HEK293 (cell line): ENCODE measurements at regions not wholly inside any gene's neighbourhood (a gene's known extent, or its start where the extent isn't known, plus 50 kb on each side); places are given as distances from the start of the nearest gene placed in this dataset.

Experiments
- CTCF ChIA-PET: fragments of 350-600 bp; formaldehyde crosslinking; extraction: SDS; loops from one replicate; lab custom pipeline; 2021; ENCODE audit warnings: antibody characterized with exemption; lab: Yijun Ruan, JAX
- POLR2A ChIA-PET: fragments of 300-600 bp; formaldehyde crosslinking; extraction: SDS; loops from one replicate; lab custom pipeline; 2020; ENCODE audit warnings: antibody characterized with exemption, inconsistent platforms; lab: Yijun Ruan, JAX
- H3K27ac ChIP-seq: fragments of 200-500 bp; sonication (Bioruptor generic); 2 replicates; pipeline ENCODE4 v1.5.1; 2014; ENCODE audit warnings: low read depth, low read length, control low read depth, inconsistent platforms; ENCODE audit errors: extremely low read depth
- H3K36me3 ChIP-seq, 2 experiments: fragments of 200-500 bp in 1 of 2; sonication (Bioruptor generic) in 1 of 2; 1 replicate in 1 of 2; 2 replicates in 1 of 2; pipeline ENCODE4 v1.5.1; 2014 to 2017; ENCODE audit warnings: inconsistent platforms in 2 of 2, low read length in 2 of 2; ENCODE audit not compliant: control insufficient read depth in 2 of 2, insufficient read depth in 1 of 2
- H3K4me1 ChIP-seq: fragments of 200-500 bp; sonication (Bioruptor generic); 2 replicates; pipeline ENCODE4 v1.5.1; 2014; ENCODE audit warnings: mild to moderate bottlenecking, low read length, inconsistent platforms; ENCODE audit not compliant: control insufficient read depth, insufficient read depth
- H3K4me3 ChIP-seq: 2 replicates; pipeline ENCODE4 v1.5.1; 2011; ENCODE audit warnings: low read depth, mild to moderate bottlenecking, control low read depth, low read length, moderate library complexity
- H3K9me3 ChIP-seq: fragments of 200-500 bp; sonication (Bioruptor generic); 2 replicates; pipeline ENCODE4 v1.5.1; 2014; ENCODE audit warnings: low read depth, low read length, inconsistent platforms; ENCODE audit not compliant: control insufficient read depth, insufficient read depth
- ELK4 ChIP-seq: IDR thresholded peaks from 2 replicates; pipeline ENCODE4 v1.6.1; 2011; ENCODE audit warnings: mild to moderate bottlenecking, low read depth, low read length, borderline replicate concordance
- MEIS1 ChIP-seq: sonication (generic); formaldehyde crosslinking; IDR thresholded peaks from 2 replicates; pipeline ENCODE4 v1.8.1; 2022; ENCODE audit warnings: missing genetic modification reagents, mild to moderate bottlenecking, borderline replicate concordance
- PATZ1 ChIP-seq: fragments of 450-650 bp; formaldehyde crosslinking; IDR thresholded peaks from 2 replicates; pipeline ENCODE4 v1.5.1; 2016; ENCODE audit warnings: missing biosample characterization, missing genetic modification characterization
- PRDM1 ChIP-seq: fragments of 450-650 bp; formaldehyde crosslinking; IDR thresholded peaks from 2 replicates; pipeline ENCODE4; 2016; ENCODE audit warnings: missing biosample characterization, missing genetic modification characterization
- SCRT1 ChIP-seq: fragments of 450-650 bp; formaldehyde crosslinking; IDR thresholded peaks from 2 replicates; pipeline ENCODE4 v1.5.1; 2016; ENCODE audit warnings: missing biosample characterization, missing genetic modification characterization, borderline replicate concordance
- SP2 ChIP-seq: fragments of 450-650 bp; formaldehyde crosslinking; IDR thresholded peaks from 2 replicates; pipeline ENCODE4 v1.5.1; 2016; ENCODE audit warnings: missing biosample characterization, missing genetic modification characterization
- ZBTB17 ChIP-seq: fragments of 450-650 bp; formaldehyde crosslinking; IDR thresholded peaks from 2 replicates; pipeline ENCODE4 v1.5.1; 2016; ENCODE audit warnings: missing biosample characterization, missing genetic modification characterization
- ZBTB26 ChIP-seq: fragments of 450-650 bp; formaldehyde crosslinking; optimal IDR thresholded peaks from 2 replicates; pipeline ENCODE3; 2016; ENCODE audit warnings: missing biosample characterization, mild to moderate bottlenecking, missing genetic modification characterization
- ZBTB44 ChIP-seq: fragments of 450-650 bp; IDR thresholded peaks from 2 replicates; pipeline ENCODE4 v1.5.1; 2018; ENCODE audit warnings: missing biosample characterization, mild to moderate bottlenecking, missing genetic modification characterization
- ZNF148 ChIP-seq: fragments of 450-650 bp; formaldehyde crosslinking; IDR thresholded peaks from 2 replicates; pipeline ENCODE4 v1.5.0; 2017; ENCODE audit warnings: missing biosample characterization, missing genetic modification characterization, borderline replicate concordance
- ZNF2 ChIP-seq: fragments of 450-650 bp; formaldehyde crosslinking; IDR thresholded peaks from 2 replicates; pipeline ENCODE4 v1.5.1; 2016; ENCODE audit warnings: missing biosample characterization, missing genetic modification characterization
- ZNF404 ChIP-seq: fragments of 450-650 bp; formaldehyde crosslinking; IDR thresholded peaks from 2 replicates; pipeline ENCODE4 v1.5.1; 2017; ENCODE audit warnings: missing biosample characterization, missing genetic modification characterization
- ZNF488 ChIP-seq: fragments of 450-650 bp; formaldehyde crosslinking; IDR thresholded peaks from 2 replicates; pipeline ENCODE4 v1.5.1; 2016; ENCODE audit warnings: missing biosample characterization, missing genetic modification characterization
- ZNF544 ChIP-seq: fragments of 450-650 bp; formaldehyde crosslinking; IDR thresholded peaks from 2 replicates; pipeline ENCODE4 v1.5.0; 2017; ENCODE audit warnings: missing biosample characterization, missing genetic modification characterization
- ZNF639 ChIP-seq: fragments of 450-650 bp; formaldehyde crosslinking; IDR thresholded peaks from 2 replicates; pipeline ENCODE4 v1.5.1; 2016; ENCODE audit warnings: missing biosample characterization, missing genetic modification characterization
- ZNF664 ChIP-seq: fragments of 450-650 bp; formaldehyde crosslinking; IDR thresholded peaks from 2 replicates; pipeline ENCODE4 v1.5.1; 2016; ENCODE audit warnings: missing biosample characterization, missing genetic modification characterization
- ZNF843 ChIP-seq: fragments of 450-650 bp; formaldehyde crosslinking; IDR thresholded peaks from 2 replicates; pipeline ENCODE4 v1.5.1; 2016; ENCODE audit warnings: missing biosample characterization, missing genetic modification characterization
- ZSCAN18 ChIP-seq: fragments of 450-650 bp; formaldehyde crosslinking; IDR thresholded peaks from 2 replicates; pipeline ENCODE4 v1.5.1; 2016; ENCODE audit warnings: missing biosample characterization, missing genetic modification characterization

GRCh38 chr20:11195169-11195568 lies 521.4 kb upstream of the JAG1 start:
- H3K4me1 ChIP-seq: no peaks in the 10 kb centered on the region
- H3K4me3 ChIP-seq: no peak overlapping the region
- H3K27ac ChIP-seq: no peak overlapping the region
- CTCF ChIA-PET: interaction anchor here (0.6 to 1.8 kb wide), 4 partner anchors 10 to 494 kb away, joined by 3 to 7 read pairs (median 4); no protein-coding TSS in a partner anchor
- H3K36me3 ChIP-seq: no peaks in the 10 kb centered on the region
- no peak for TF ChIP-seq SP2
- TF ChIP-seq PRDM1 (tag by site-specific recombination): no peak
- no peak for TF ChIP-seq ZNF843 (tag by site-specific recombination)
- no peak for TF ChIP-seq MEIS1 (CRISPR knock-in tag)
- no peak for TF ChIP-seq ZBTB17 (tag by site-specific recombination)
- TF ChIP-seq ZNF2: no peak
- TF ChIP-seq ZNF544 (tag by site-specific recombination): no peak
- no peak for TF ChIP-seq ZNF404 (tag by site-specific recombination)
- POLR2A ChIA-PET: no interaction called here
- no peaks in the 10 kb centered on the region for H3K9me3 ChIP-seq

- no peaks in the 10 kb centered on the region for H3K36me3 ChIP-seq
- H3K4me3 ChIP-seq: no peak overlapping the region
- TF ChIP-seq ELK4 (no peak), SCRT1 (tag by site-specific recombination) (no peak), ZBTB26 (tag by site-specific recombination) (no peak), ZNF639 (no peak), PATZ1 (tag by site-specific recombination) (no peak), ZNF148 (tag by site-specific recombination) (no peak), ZSCAN18 (tag by site-specific recombination) (no peak), ZNF488 (tag by site-specific recombination) (no peak), ZBTB44 (tag by site-specific recombination) (no peak), ZNF664 (tag by site-specific recombination) (no peak)
- TF ChIP-seq, all 188 proteins: peak for 0
- no peaks in the 10 kb centered on the region for H3K9me3 ChIP-seq
- no peak overlapping the region for H3K27ac ChIP-seq
- H3K4me1 ChIP-seq: no peaks in the 10 kb centered on the region
- POLR2A ChIA-PET: interaction anchor here (0.6 kb wide), 1 partner anchor 580 kb away, joined by 3 read pairs; no protein-coding TSS in a partner anchor
- CTCF ChIA-PET: interaction anchor here (1.4 to 1.8 kb wide), 2 partner anchors 9 to 11 kb away, joined by 6 to 7 read pairs; no protein-coding TSS in a partner anchor
Observed at GRCh38 chr20:11195899-11196558, 522.2 kb upstream of the JAG1 start.
